ENCODE measurements at regions not wholly inside any gene's neighbourhood (a gene's known extent, or its start where the extent isn't known, plus 50 kb on each side); places are given as distances from the start of the nearest gene placed in this dataset.

GRCh38 chr1:39149509-39149908, 55.0 kb upstream of the MACF1 start:
- TF ChIP-seq POLR2AphosphoS5 (IDR thresholded peaks at IDR 0.05; ENCODE audit: low read length), result no peak
- no peak for TF ChIP-seq NRF1 (conservative IDR thresholded peaks at IDR 0.05; ENCODE audit: low read depth, low read length)
- TF ChIP-seq ESRRA (IDR thresholded peaks at IDR 0.05; ENCODE audit: low read length), result no peak
- no peak for TF ChIP-seq FOXM1 (IDR thresholded peaks at IDR 0.05; ENCODE audit: low read depth, low read length)
- no peak for TF ChIP-seq CREM (IDR thresholded peaks at IDR 0.05; ENCODE audit: low read depth)
- TF ChIP-seq HCFC1 (IDR thresholded peaks at IDR 0.05; ENCODE audit: low read length), result no peak
- no peak for TF ChIP-seq POLR2A (IDR thresholded peaks at IDR 0.05; ENCODE audit: low read depth, low read length)
- TF ChIP-seq EZH2 (IDR thresholded peaks at IDR 0.05; ENCODE audit: borderline replicate concordance, control insufficient read depth, low read depth, low read length), result no peak
- TF ChIP-seq IRF3 (IDR thresholded peaks at IDR 0.05), result no peak
- no peak for TF ChIP-seq HDGF (IDR thresholded peaks at IDR 0.05)
- TF ChIP-seq SUZ12 (IDR thresholded peaks at IDR 0.05; ENCODE audit: unreplicated experiment), result no peak

Data from GM12878 (cell line).